Fibroblast of gingiva (primary cell): ENCODE measurements at regions not wholly inside any gene's neighbourhood (a gene's known extent, or its start where the extent isn't known, plus 50 kb on each side); places are given as distances from the start of the nearest gene placed in this dataset.

Experiments
- DNase-seq: peaks from one replicate; pipeline ENCODE4 v3.0.0-alpha.2; 2011; ENCODE audit warnings: low read depth

- no peak for DNase-seq
These were observed 282.6 kb downstream of the ZNF608 start for GRCh38 chr5:124463851-124464250.

GRCh38 chr5:124462751-124463150 lies 283.7 kb downstream of the ZNF608 start:
- no peak for DNase-seq

GRCh38 chr5:124461941-124462340 lies 284.5 kb downstream of the ZNF608 start:
- no peak for DNase-seq

GRCh38 chr5:124461157-124461556 lies 285.3 kb downstream of the ZNF608 start:
- no peak for DNase-seq

GRCh38 chr5:124460642-124461041 lies 285.8 kb downstream of the ZNF608 start:
- peak; percentile 14 for DNase-seq

GRCh38 chr5:124459984-124460383 lies 286.5 kb downstream of the ZNF608 start:
- DNase-seq = no peak

GRCh38 chr5:124457901-124458300 lies 288.5 kb downstream of the ZNF608 start:
- no peak for DNase-seq

GRCh38 chr5:124457101-124457500 lies 289.3 kb downstream of the ZNF608 start:
- DNase-seq = no peak

- DNase-seq = peak; percentile 87
These were observed 290.2 kb downstream of the ZNF608 start for GRCh38 chr5:124456249-124456648.

- no peak for DNase-seq
These were observed 292.4 kb downstream of the ZNF608 start for GRCh38 chr5:124454081-124454480.

- DNase-seq = peak; percentile 75
These were observed 293.0 kb downstream of the ZNF608 start for GRCh38 chr5:124453221-124454051.

GRCh38 chr5:124452412-124452811 lies 294.0 kb downstream of the ZNF608 start:
- DNase-seq = no peak

GRCh38 chr5:124451721-124452383 lies 294.6 kb downstream of the ZNF608 start:
- no peak for DNase-seq

- DNase-seq = no peak
These were observed 300.3 kb downstream of the ZNF608 start for GRCh38 chr5:124446120-124446519.

GRCh38 chr5:124445070-124445619 lies 301.3 kb downstream of the ZNF608 start:
- DNase-seq = no peak

GRCh38 chr5:124444147-124444775 lies 302.2 kb downstream of the ZNF608 start:
- DNase-seq = no peak

GRCh38 chr5:124440471-124440870 lies 306.0 kb downstream of the ZNF608 start:
- no peak for DNase-seq

- no peak for DNase-seq
These were observed 306.8 kb downstream of the ZNF608 start for GRCh38 chr5:124439609-124440008.

GRCh38 chr5:124438903-124439281 lies 307.5 kb downstream of the ZNF608 start:
- peak; percentile 50 for DNase-seq

- no peak for DNase-seq
These were observed 308.2 kb downstream of the ZNF608 start for GRCh38 chr5:124438026-124438902.

- DNase-seq = peak; percentile 13
These were observed 310.1 kb downstream of the ZNF608 start for GRCh38 chr5:124436294-124436693.

GRCh38 chr5:124433170-124433569 lies 313.3 kb downstream of the ZNF608 start:
- no peak for DNase-seq
